ENCODE measurements at regions not wholly inside any gene's neighbourhood (a gene's known extent, or its start where the extent isn't known, plus 50 kb on each side); places are given as distances from the start of the nearest gene placed in this dataset.
"Not testable (repeated sequence)": the region's sequence is repeated elsewhere in the genome, so short reads cannot be mapped to it uniquely, and the experiment has no call there.

- DNase-seq (ENCODE audit: low spot score): no peak
- TF ChIP-seq, protein P1, sequence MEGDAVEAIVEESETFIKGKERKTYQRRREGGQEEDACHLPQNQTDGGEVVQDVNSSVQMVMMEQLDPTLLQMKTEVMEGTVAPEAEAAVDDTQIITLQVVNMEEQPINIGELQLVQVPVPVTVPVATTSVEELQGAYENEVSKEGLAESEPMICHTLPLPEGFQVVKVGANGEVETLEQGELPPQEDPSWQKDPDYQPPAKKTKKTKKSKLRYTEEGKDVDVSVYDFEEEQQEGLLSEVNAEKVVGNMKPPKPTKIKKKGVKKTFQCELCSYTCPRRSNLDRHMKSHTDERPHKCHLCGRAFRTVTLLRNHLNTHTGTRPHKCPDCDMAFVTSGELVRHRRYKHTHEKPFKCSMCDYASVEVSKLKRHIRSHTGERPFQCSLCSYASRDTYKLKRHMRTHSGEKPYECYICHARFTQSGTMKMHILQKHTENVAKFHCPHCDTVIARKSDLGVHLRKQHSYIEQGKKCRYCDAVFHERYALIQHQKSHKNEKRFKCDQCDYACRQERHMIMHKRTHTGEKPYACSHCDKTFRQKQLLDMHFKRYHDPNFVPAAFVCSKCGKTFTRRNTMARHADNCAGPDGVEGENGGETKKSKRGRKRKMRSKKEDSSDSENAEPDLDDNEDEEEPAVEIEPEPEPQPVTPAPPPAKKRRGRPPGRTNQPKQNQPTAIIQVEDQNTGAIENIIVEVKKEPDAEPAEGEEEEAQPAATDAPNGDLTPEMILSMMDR (IDR thresholded peaks at IDR 0.05; ENCODE audit: extremely low read depth, missing control alignments): no peak
Observed at GRCh38 chr4:84151574-84151973, 347.5 kb downstream of the NKX6-1 start.

DNA sequence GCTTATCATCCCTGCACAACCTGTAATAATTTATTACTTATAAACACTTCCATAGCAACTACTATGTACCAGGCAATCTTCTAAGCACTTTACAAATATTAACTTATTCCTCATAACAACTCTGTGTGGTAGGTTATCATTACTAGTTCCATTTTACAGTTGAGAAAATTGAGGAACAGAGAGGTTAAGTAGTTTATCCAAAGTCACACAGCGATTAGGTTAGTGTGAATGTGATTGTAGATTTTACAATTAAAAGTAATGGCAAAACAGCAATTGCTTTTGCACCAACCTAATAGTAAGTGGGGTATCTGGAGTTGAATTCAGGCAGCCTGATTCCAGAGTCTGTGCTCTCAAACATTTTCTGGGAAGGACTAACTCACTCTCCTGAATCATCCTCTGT is 348.9 kb downstream of the NKX6-1 start:
- no peak for DNase-seq (ENCODE audit: low spot score)
- TF ChIP-seq, protein P1 (IDR thresholded peaks at IDR 0.05; ENCODE audit: extremely low read depth, missing control alignments): no peak

- TF ChIP-seq, protein P1 (IDR thresholded peaks at IDR 0.05; ENCODE audit: extremely low read depth, missing control alignments): no peak
- no peak for DNase-seq (ENCODE audit: low spot score)
Observed at GRCh38 chr4:84147831-84148230, 351.3 kb downstream of the NKX6-1 start.

- TF ChIP-seq, protein P1 (IDR thresholded peaks at IDR 0.05; ENCODE audit: extremely low read depth, missing control alignments): no peak
- no peak for DNase-seq (ENCODE audit: low spot score)
Observed at GRCh38 chr4:84146300-84146959, 352.7 kb downstream of the NKX6-1 start.

DNA sequence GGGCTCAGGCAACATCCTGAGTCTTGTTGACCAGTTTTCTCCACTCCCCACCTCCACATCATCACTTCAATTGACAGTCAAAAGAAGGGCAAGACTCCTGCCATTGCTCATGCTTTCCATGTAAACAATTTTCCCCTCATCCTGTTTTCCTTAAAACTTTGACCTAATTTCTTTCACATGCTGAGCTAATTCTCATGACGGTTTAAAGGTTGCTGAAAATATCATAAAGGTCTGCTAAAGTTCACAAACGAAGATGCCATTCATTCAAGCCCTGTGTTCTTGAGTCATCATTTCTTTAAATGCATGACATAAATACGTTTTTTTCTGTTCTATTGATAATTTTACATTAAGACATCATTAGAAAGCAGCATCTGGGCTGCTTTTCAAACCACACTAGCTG is 353.9 kb downstream of the NKX6-1 start:
- TF ChIP-seq, protein P1 (IDR thresholded peaks at IDR 0.05; ENCODE audit: extremely low read depth, missing control alignments): no peak
- DNase-seq (ENCODE audit: low spot score): no peak

DNA sequence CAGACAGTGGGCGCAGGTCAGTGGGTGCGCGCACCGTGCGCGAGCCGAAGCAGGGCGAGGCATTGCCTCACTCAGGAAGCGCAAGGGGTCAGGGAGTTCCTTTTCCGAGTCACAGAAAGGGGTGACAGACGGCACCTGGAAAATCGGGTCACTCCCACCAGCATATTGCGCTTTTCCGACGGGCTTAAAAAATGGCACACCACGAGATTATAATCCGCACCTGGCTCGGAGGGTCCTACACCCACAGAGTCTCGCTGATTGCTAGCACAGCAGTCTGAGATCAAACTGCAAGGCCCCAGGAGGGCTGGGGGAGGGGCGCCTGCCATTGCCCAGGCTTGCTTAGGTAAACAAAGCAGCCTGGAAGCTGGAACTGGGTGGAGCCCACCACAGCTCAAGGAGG is 372.2 kb downstream of the NKX6-1 start:
- DNase-seq (ENCODE audit: low spot score): not testable (repeated sequence)

- TF ChIP-seq, protein P1 (IDR thresholded peaks at IDR 0.05; ENCODE audit: extremely low read depth, missing control alignments): no peak
- no peak for DNase-seq (ENCODE audit: low spot score)
Observed at GRCh38 chr4:84126061-84126787, 372.9 kb downstream of the NKX6-1 start.

- TF ChIP-seq, protein P1 (IDR thresholded peaks at IDR 0.05; ENCODE audit: extremely low read depth, missing control alignments): no peak
Observed at GRCh38 chr4:84110040-84110439, 389.1 kb downstream of the NKX6-1 start.

DNA sequence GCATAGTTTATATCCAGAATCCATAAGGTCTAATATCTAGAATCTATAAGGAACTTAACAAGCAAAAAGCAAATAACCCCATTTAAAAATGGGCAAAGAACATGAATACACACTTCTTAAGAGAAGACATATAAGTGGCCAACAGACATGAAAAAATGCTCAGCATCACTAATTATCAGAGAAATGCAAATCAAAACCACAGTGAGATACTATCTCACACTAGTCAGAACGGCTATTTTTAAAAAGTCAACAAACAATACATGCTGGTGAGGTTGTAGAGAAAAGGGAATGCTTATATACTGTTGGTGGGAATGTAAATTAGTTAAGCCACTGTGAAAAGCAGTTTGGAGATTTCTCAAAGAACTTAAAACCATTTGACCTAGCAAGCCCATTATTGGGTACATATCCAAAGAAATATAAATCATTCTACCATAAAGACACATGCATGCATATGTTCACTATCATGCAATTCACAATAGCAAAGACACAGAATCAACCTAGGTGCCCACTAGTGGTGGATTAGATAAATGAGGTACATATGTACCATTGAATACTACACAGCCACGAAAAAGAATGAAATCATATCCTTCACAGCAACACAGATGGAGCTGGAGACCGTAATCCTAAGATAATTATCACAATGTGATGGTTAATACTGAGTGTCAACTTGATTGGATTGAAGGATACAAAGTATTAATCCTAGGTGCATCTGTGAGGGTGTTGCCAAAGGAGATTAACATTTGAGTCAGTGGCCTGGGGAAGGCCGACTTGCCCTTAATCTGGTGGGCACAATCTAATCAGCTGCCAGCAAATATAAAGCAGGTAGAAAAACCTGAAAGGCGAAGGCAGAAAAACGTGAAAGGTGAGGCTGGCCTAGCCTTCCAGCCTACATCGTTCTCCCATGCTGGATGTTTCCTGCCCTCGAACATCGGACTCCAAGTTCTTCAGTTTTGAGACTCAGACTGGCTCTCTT is 397.2 kb downstream of the NKX6-1 start:
- not testable (repeated sequence) for DNase-seq (ENCODE audit: low spot score)

More at GRCh38 chr4:84110040-84110439, 389.1 kb downstream of the NKX6-1 start:
- no peak for DNase-seq (ENCODE audit: low spot score)
